Sigmoid colon (tissue), 4 donors: ENCODE measurements at regions not wholly inside any gene's neighbourhood (a gene's known extent, or its start where the extent isn't known, plus 50 kb on each side); places are given as distances from the start of the nearest gene placed in this dataset.

Experiments used
- EP300 ChIP-seq, 4 donors: sonication (generic); formaldehyde crosslinking; IDR thresholded peaks; one replicate each; pipeline ENCODE4 v1.6.1; 2017; ENCODE audit warnings: antibody characterized with exemption in 4 of 4
- POLR2AphosphoS5 ChIP-seq, 4 donors: sonication (generic); formaldehyde crosslinking; IDR thresholded peaks; one replicate each; pipeline ENCODE4 v1.6.1; 2017; ENCODE audit warnings: antibody characterized with exemption in 4 of 4
- TF ChIP-seq, protein P1 (sequence below), 4 experiments: fragments of 450-650 bp in 3 of 4; fragments of 200-600 bp in 1 of 4; IDR thresholded peaks; one replicate each; pipeline ENCODE4 v1.5.1; 2016 to 2019; ENCODE audit warnings: antibody characterized with exemption in 4 of 4, mild to moderate bottlenecking in 3 of 4, moderate library complexity in 2 of 4

DNA sequence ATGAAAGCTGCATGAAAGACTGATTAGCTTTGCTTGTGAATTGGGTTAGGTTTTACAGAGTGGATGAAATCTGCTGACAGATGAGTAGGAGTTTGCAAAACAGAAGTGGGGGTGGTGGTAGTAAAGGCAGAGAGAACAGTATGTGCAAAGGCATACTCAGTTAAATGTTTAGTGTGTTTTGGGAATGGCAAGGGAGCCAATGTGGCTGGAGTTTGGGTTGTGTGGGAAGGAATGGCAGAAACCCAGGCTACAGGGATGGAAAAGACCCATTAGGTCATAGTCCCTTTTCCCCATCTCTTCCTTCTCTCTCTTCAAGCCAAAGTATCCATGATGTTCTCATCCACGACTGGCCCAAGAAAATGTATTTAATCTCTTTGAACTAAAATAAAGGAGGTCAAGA, 362.2 kb upstream of the LYPLAL1 start:
- TF ChIP-seq, protein P1, sequence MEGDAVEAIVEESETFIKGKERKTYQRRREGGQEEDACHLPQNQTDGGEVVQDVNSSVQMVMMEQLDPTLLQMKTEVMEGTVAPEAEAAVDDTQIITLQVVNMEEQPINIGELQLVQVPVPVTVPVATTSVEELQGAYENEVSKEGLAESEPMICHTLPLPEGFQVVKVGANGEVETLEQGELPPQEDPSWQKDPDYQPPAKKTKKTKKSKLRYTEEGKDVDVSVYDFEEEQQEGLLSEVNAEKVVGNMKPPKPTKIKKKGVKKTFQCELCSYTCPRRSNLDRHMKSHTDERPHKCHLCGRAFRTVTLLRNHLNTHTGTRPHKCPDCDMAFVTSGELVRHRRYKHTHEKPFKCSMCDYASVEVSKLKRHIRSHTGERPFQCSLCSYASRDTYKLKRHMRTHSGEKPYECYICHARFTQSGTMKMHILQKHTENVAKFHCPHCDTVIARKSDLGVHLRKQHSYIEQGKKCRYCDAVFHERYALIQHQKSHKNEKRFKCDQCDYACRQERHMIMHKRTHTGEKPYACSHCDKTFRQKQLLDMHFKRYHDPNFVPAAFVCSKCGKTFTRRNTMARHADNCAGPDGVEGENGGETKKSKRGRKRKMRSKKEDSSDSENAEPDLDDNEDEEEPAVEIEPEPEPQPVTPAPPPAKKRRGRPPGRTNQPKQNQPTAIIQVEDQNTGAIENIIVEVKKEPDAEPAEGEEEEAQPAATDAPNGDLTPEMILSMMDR (IDR thresholded peaks at IDR 0.05) = no peak
- TF ChIP-seq POLR2AphosphoS5 (IDR thresholded peaks at IDR 0.05) = no peak
- no peak for TF ChIP-seq EP300 (IDR thresholded peaks at IDR 0.05)
